ENCODE measurements at regions not wholly inside any gene's neighbourhood (a gene's known extent, or its start where the extent isn't known, plus 50 kb on each side); places are given as distances from the start of the nearest gene placed in this dataset.

DNA sequence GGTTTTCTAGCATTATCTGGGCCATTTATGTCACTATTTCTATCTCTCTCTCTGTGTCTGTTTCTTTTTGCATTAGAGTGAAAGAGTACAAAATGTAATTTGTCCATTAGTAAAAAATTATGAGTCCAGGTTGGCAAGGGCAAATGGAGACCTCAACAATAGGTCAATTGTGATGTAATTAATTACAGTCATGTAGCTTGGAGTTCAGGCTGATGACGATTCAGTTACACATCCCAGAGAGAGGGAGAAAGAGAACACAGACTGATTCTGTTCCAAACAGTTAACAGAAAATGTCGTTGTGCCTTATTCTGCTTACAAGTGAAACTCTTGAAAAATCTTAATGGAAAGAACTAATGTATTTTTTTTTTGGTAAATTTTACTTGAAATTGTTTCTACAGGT is 83.3 kb downstream of the ATXN7L3B start:
- TF ChIP-seq POLR2A (IDR thresholded peaks at IDR 0.05) (no peak), EP300 (IDR thresholded peaks at IDR 0.05) (peak in 1 of 2 donors; percentile 16)
